A673 (cell line): ENCODE measurements at regions not wholly inside any gene's neighbourhood (a gene's known extent, or its start where the extent isn't known, plus 50 kb on each side); places are given as distances from the start of the nearest gene placed in this dataset.

Experiments used
- EZH2 ChIP-seq: fragments of 200-600 bp; sonication (generic); IDR thresholded peaks from 2 replicates; pipeline ENCODE4 v1.6.1; 2017; ENCODE audit warnings: borderline replicate concordance, low read depth, mild to moderate bottlenecking, mixed read lengths, antibody characterized with exemption, low read length; ENCODE audit not compliant: poor library complexity, severe bottlenecking
- TF ChIP-seq, protein P1 (sequence below): fragments of 300-800, 200-600 bp; sonication (generic); conservative IDR thresholded peaks from 2 replicates; pipeline ENCODE4 v1.5.1; 2017; ENCODE audit warnings: low read depth, mild to moderate bottlenecking, antibody characterized with exemption, low read length, moderate library complexity, mixed read lengths

DNA sequence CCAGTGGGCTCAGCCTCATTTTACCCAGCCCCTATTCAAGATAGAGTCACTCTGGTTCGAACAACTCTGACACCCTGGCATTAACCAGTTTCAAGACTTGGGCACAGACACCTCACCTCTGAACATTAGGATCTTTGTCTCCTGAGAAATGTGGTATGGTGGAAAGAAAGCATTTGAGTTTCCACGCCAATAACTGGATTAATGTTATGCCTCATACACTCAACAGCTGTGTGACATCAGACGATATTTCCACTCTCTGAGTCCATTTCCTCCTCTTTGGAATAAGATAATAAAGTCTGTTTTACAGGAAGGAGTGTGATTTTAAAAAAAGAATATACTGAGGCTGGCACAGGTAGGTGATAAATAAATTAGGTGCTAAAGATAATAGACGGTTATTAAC lies 121.3 kb upstream of the CHL1 start:
- TF ChIP-seq, protein P1, sequence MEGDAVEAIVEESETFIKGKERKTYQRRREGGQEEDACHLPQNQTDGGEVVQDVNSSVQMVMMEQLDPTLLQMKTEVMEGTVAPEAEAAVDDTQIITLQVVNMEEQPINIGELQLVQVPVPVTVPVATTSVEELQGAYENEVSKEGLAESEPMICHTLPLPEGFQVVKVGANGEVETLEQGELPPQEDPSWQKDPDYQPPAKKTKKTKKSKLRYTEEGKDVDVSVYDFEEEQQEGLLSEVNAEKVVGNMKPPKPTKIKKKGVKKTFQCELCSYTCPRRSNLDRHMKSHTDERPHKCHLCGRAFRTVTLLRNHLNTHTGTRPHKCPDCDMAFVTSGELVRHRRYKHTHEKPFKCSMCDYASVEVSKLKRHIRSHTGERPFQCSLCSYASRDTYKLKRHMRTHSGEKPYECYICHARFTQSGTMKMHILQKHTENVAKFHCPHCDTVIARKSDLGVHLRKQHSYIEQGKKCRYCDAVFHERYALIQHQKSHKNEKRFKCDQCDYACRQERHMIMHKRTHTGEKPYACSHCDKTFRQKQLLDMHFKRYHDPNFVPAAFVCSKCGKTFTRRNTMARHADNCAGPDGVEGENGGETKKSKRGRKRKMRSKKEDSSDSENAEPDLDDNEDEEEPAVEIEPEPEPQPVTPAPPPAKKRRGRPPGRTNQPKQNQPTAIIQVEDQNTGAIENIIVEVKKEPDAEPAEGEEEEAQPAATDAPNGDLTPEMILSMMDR, result no peak
- no peak for TF ChIP-seq EZH2
